ENCODE measurements at regions not wholly inside any gene's neighbourhood (a gene's known extent, or its start where the extent isn't known, plus 50 kb on each side); places are given as distances from the start of the nearest gene placed in this dataset.

GRCh38 chr9:135329571-135330306, 149.8 kb upstream of the PPP1R26 start:
- no peak for DNase-seq (ENCODE audit: low read depth)
- no peak overlapping the region for H3K4me3 ChIP-seq (ENCODE audit: low read depth, low read length)
- no peak for TF ChIP-seq CTCF (conservative IDR thresholded peaks at IDR 0.05; ENCODE audit: low read depth, low read length)

- no peak overlapping the region for H3K4me3 ChIP-seq (ENCODE audit: low read depth, low read length)
- TF ChIP-seq CTCF (conservative IDR thresholded peaks at IDR 0.05; ENCODE audit: low read depth, low read length) = no peak
- no peak for DNase-seq (ENCODE audit: low read depth)
Measured at GRCh38 chr9:135330307-135330631, 149.3 kb upstream of the PPP1R26 start.

- H3K4me3 ChIP-seq (ENCODE audit: low read depth, low read length) = no peak overlapping the region
- TF ChIP-seq CTCF (conservative IDR thresholded peaks at IDR 0.05; ENCODE audit: low read depth, low read length) = no peak
- no peak for DNase-seq (ENCODE audit: low read depth)
Measured at GRCh38 chr9:135330685-135331590, 148.6 kb upstream of the PPP1R26 start.

GRCh38 chr9:135332516-135332915, 147.1 kb upstream of the PPP1R26 start:
- no peak for DNase-seq (ENCODE audit: low read depth)
- TF ChIP-seq CTCF (conservative IDR thresholded peaks at IDR 0.05; ENCODE audit: low read depth, low read length) = no peak
- no peak overlapping the region for H3K4me3 ChIP-seq (ENCODE audit: low read depth, low read length)

GRCh38 chr9:135332979-135333748, 146.4 kb upstream of the PPP1R26 start:
- H3K4me3 ChIP-seq (ENCODE audit: low read depth, low read length) = no peak overlapping the region
- TF ChIP-seq CTCF (conservative IDR thresholded peaks at IDR 0.05; ENCODE audit: low read depth, low read length) = no peak
- DNase-seq (ENCODE audit: low read depth) = no peak

- no peak for TF ChIP-seq CTCF (conservative IDR thresholded peaks at IDR 0.05; ENCODE audit: low read depth, low read length)
- DNase-seq (ENCODE audit: low read depth) = no peak
- H3K4me3 ChIP-seq (ENCODE audit: low read depth, low read length) = no peak overlapping the region
Measured at GRCh38 chr9:135334953-135335460, 144.6 kb upstream of the PPP1R26 start.

Data from epithelial cell of proximal tubule (primary cell).